SK-N-SH (cell line): ENCODE measurements at regions not wholly inside any gene's neighbourhood (a gene's known extent, or its start where the extent isn't known, plus 50 kb on each side); places are given as distances from the start of the nearest gene placed in this dataset.

Experiments
- CTCF ChIA-PET: fragments of 300-600, 350-600 bp; formaldehyde crosslinking; extraction: SDS; loops from one replicate; lab custom pipeline; 2021; lab: Yijun Ruan, JAX
- POLR2A ChIA-PET: fragments of 350-600 bp; sonication (Branson Sonifier 250); formaldehyde crosslinking; extraction: SDS; loops from one replicate; lab custom pipeline; 2020; ENCODE audit warnings: antibody characterized with exemption, inconsistent platforms; lab: Yijun Ruan, JAX
- DNase-seq: peaks from one replicate; pipeline ENCODE4 v3.0.0; 2012
- H2AFZ ChIP-seq: fragments of 200-600 bp; sonication (generic); 2 replicates; pipeline ENCODE4 v1.8.1; 2016; ENCODE audit warnings: antibody characterized with exemption, mild to moderate bottlenecking, low read depth
- H3F3A ChIP-seq: fragments of 200-600 bp; sonication (generic); replicated peaks from 2 replicates; pipeline ENCODE3; 2016; ENCODE audit warnings: antibody characterized with exemption, mild to moderate bottlenecking; ENCODE audit not compliant: insufficient read depth
- H3K27ac ChIP-seq, 2 experiments: fragments of 200-500 bp in 1 of 2; fragments of 200-600 bp in 1 of 2; sonication (Bioruptor generic) in 1 of 2; sonication (generic), shearing (Covaris generic) in 1 of 2; 2 replicates each; pipeline versions ENCODE4 v1.5.1 to v1.6.1; 2014 to 2016; ENCODE audit warnings: low read depth in 2 of 2, inconsistent platforms in 1 of 2, low read length in 1 of 2, mild to moderate bottlenecking in 1 of 2, mixed read lengths in 1 of 2
- H3K27me3 ChIP-seq: fragments of 200-600 bp; sonication (generic), shearing (Covaris generic); 2 replicates; pipeline ENCODE4 v1.6.1; 2016; ENCODE audit warnings: mixed run types; ENCODE audit not compliant: insufficient read depth
- H3K36me3 ChIP-seq, 2 experiments: fragments of 200-500 bp in 1 of 2; fragments of 200-600 bp in 1 of 2; sonication (Bioruptor generic) in 1 of 2; sonication (generic) in 1 of 2; replicated peaks in 1 of 2; 2 replicates each; pipeline versions ENCODE3 to v1.5.1; 2014 to 2016; ENCODE audit warnings: low read length in 1 of 2, mild to moderate bottlenecking in 1 of 2; ENCODE audit not compliant: insufficient read depth in 2 of 2, control insufficient read depth in 1 of 2
- H3K4me1 ChIP-seq, 2 experiments: fragments of 200-500 bp in 1 of 2; fragments of 200-600 bp in 1 of 2; sonication (Bioruptor generic) in 1 of 2; sonication (generic), shearing (Covaris generic) in 1 of 2; 2 replicates each; pipeline versions ENCODE4 v1.5.1 to v1.6.1; 2014 to 2016; ENCODE audit warnings: low read depth in 1 of 2, low read length in 1 of 2, mixed run types in 1 of 2; ENCODE audit not compliant: insufficient read depth in 2 of 2, control insufficient read depth in 1 of 2
- H3K4me2 ChIP-seq: fragments of 200-600 bp; sonication (generic), shearing (Covaris generic); 2 replicates; pipeline ENCODE4 v1.6.1; 2017; ENCODE audit warnings: mixed run types
- H3K4me3 ChIP-seq, 2 experiments: fragments of 200-500 bp in 1 of 2; fragments of 200-600 bp in 1 of 2; sonication (Bioruptor generic) in 1 of 2; sonication (generic), shearing (Covaris generic) in 1 of 2; 2 replicates each; pipeline versions ENCODE4 v1.5.1 to v1.8.1; 2014 to 2016; ENCODE audit warnings: low read depth in 2 of 2, inconsistent platforms in 1 of 2, low read length in 1 of 2, mild to moderate bottlenecking in 1 of 2, mixed read lengths in 1 of 2, moderate library complexity in 1 of 2
- H3K79me2 ChIP-seq: fragments of 200-600 bp; sonication (generic); 2 replicates; pipeline ENCODE4 v1.8.1; 2017; ENCODE audit warnings: mild to moderate bottlenecking; ENCODE audit not compliant: insufficient read depth
- H3K9ac ChIP-seq: fragments of 200-600 bp; sonication (generic); 2 replicates; pipeline ENCODE4 v1.6.1; 2017; ENCODE audit warnings: mixed run types
- H3K9me2 ChIP-seq: fragments of 200-600 bp; sonication (generic); 2 replicates; pipeline ENCODE4 v1.6.1; 2017; ENCODE audit warnings: mixed run types
- H3K9me3 ChIP-seq: fragments of 200-600 bp; sonication (generic); 2 replicates; pipeline ENCODE4 v1.6.1; 2017; ENCODE audit warnings: mixed run types, mild to moderate bottlenecking, moderate library complexity
- H4K20me1 ChIP-seq: fragments of 200-600 bp; sonication (generic); 2 replicates; pipeline ENCODE4 v1.6.1; 2017; ENCODE audit warnings: mild to moderate bottlenecking, mixed run types; ENCODE audit not compliant: insufficient read depth
- FOSL2 ChIP-seq: IDR thresholded peaks from 2 replicates; pipeline ENCODE4 v1.4.0; 2012; ENCODE audit warnings: low read depth, mild to moderate bottlenecking, moderate library complexity, borderline replicate concordance
- FOXJ3 ChIP-seq: sonication (generic); formaldehyde crosslinking; IDR thresholded peaks from 2 replicates; pipeline ENCODE4 v1.5.1; 2020; ENCODE audit warnings: mild to moderate bottlenecking, missing genetic modification reagents
- FOXM1 ChIP-seq: IDR thresholded peaks from 2 replicates; pipeline ENCODE4 v1.4.0; 2012; ENCODE audit warnings: low read depth, mild to moderate bottlenecking
- GABPA ChIP-seq: IDR thresholded peaks from 2 replicates; pipeline ENCODE4 v1.4.0; 2012; ENCODE audit warnings: low read depth, mild to moderate bottlenecking
- GATA2 ChIP-seq: sonication (generic); formaldehyde crosslinking; IDR thresholded peaks from 2 replicates; pipeline ENCODE4 v1.5.0; 2020; ENCODE audit warnings: mild to moderate bottlenecking, missing genetic modification reagents
- JUND ChIP-seq: IDR thresholded peaks from 2 replicates; pipeline ENCODE4 v1.4.0; 2012
- MAX ChIP-seq: IDR thresholded peaks from 2 replicates; pipeline ENCODE4 v1.4.0; 2012; ENCODE audit warnings: low read depth
- MEF2A ChIP-seq: IDR thresholded peaks from 2 replicates; pipeline ENCODE4 v1.4.0; 2012; ENCODE audit warnings: low read depth, borderline replicate concordance
- MXI1 ChIP-seq: IDR thresholded peaks from 2 replicates; pipeline ENCODE4 v1.6.1; 2012; ENCODE audit warnings: mild to moderate bottlenecking, low read depth, low read length, improper control_type of control experiment
- NRF1 ChIP-seq: IDR thresholded peaks from 2 replicates; pipeline ENCODE4 v1.6.1; 2012; ENCODE audit warnings: low read depth, mild to moderate bottlenecking, low read length
- RAD21 ChIP-seq: IDR thresholded peaks from 2 replicates; pipeline ENCODE4 v1.6.1; 2012; ENCODE audit warnings: mild to moderate bottlenecking, low read length
- REST ChIP-seq: IDR thresholded peaks from 2 replicates; pipeline ENCODE4 v1.6.1; 2012; ENCODE audit warnings: mild to moderate bottlenecking, low read depth, low read length, moderate library complexity
- TAF1 ChIP-seq: IDR thresholded peaks from 2 replicates; pipeline ENCODE4 v1.6.1; 2012; ENCODE audit warnings: low read depth, mild to moderate bottlenecking, low read length, moderate library complexity, borderline replicate concordance
- WGBS: methylation state at CpG from one replicate; pipeline ENCODE4 v1.1.6; 2017; ENCODE audit warnings: low lambda C conversion rate; 5-methylcytosine and 5-hydroxymethylcytosine counted together
- TF ChIP-seq, protein P1 (sequence below): fragments of 200-600 bp; sonication (generic); IDR thresholded peaks from 2 replicates; pipeline ENCODE4 v1.6.1; 2017; ENCODE audit warnings: antibody characterized with exemption, mild to moderate bottlenecking, moderate library complexity
- TF ChIP-seq, protein P2 (sequence below): IDR thresholded peaks from 2 replicates; pipeline ENCODE4; 2012

DNA sequence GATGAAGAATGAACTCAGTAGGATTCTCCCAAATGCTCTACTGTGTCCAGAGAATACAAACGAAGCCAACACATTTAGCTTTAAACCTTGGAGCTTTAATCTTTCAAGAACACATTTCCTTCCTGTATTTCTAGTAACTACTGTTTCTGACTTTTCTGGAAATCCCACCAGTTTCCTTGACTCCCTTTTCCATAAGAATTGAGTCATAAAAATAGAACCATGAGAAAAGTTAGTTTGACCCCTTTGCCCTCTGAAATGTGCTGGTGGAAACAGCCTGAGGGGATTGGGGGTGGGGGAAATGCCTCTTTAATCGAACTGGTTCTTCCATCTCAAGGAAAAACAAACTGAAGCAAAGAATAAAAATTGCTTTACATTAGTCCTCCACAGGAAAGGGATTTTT lies 123.9 kb downstream of the TMEM17 start:
- H3K79me2 ChIP-seq = no peaks in the 10 kb centered on the region
- H3K27ac ChIP-seq = no peak overlapping the region
- no peak overlapping the region for H3K4me3 ChIP-seq
- H3K36me3 ChIP-seq = no peaks in the 10 kb centered on the region
- H3K9me3 ChIP-seq = no peaks in the 10 kb centered on the region
- no peak overlapping the region for H2AFZ ChIP-seq
- H3K4me2 ChIP-seq = no peak overlapping the region
- DNase-seq = no peak
- TF ChIP-seq FOSL2 (no peak), TAF1 (no peak), MXI1 (no peak), GABPA (no peak), NRF1 (no peak), RAD21 (no peak), FOXM1 (no peak), REST (no peak), GATA2 (CRISPR knock-in tag) (no peak), FOXJ3 (no peak)
- TF ChIP-seq, protein P1, sequence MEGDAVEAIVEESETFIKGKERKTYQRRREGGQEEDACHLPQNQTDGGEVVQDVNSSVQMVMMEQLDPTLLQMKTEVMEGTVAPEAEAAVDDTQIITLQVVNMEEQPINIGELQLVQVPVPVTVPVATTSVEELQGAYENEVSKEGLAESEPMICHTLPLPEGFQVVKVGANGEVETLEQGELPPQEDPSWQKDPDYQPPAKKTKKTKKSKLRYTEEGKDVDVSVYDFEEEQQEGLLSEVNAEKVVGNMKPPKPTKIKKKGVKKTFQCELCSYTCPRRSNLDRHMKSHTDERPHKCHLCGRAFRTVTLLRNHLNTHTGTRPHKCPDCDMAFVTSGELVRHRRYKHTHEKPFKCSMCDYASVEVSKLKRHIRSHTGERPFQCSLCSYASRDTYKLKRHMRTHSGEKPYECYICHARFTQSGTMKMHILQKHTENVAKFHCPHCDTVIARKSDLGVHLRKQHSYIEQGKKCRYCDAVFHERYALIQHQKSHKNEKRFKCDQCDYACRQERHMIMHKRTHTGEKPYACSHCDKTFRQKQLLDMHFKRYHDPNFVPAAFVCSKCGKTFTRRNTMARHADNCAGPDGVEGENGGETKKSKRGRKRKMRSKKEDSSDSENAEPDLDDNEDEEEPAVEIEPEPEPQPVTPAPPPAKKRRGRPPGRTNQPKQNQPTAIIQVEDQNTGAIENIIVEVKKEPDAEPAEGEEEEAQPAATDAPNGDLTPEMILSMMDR = no peak
- H3K9me2 ChIP-seq = no peaks in the 10 kb centered on the region
- WGBS = 10% methylated on average over 2 of the region's 2 CpGs
- H4K20me1 ChIP-seq = no peaks in the 10 kb centered on the region
- ChIA-PET CTCF (interaction anchor here (0.7 kb wide), 1 partner anchor 60 kb away, joined by 3 read pairs; no protein-coding TSS in a partner anchor), POLR2A (no interaction called here)
- no peak overlapping the region for H3K9ac ChIP-seq
- no peaks in the 10 kb centered on the region for H3K27me3 ChIP-seq
- H3F3A ChIP-seq = no peaks in the 10 kb centered on the region
- H3K4me1 ChIP-seq = no peaks in the 10 kb centered on the region

GRCh38 chr2:62381656-62382055 lies 124.3 kb downstream of the TMEM17 start:
- Histone ChIP-seq H3K9me3 (no peaks in the 10 kb centered on the region), H3K4me2 (no peak overlapping the region), H4K20me1 (no peaks in the 10 kb centered on the region), H3K9me2 (no peaks in the 10 kb centered on the region), H3K27ac (no peak overlapping the region), H3K9ac (no peak overlapping the region), H3K27me3 (no peaks in the 10 kb centered on the region), H3K36me3 (no peaks in the 10 kb centered on the region), H3K4me1 (no peaks in the 10 kb centered on the region), H3K4me3 (no peak overlapping the region), H3K79me2 (no peaks in the 10 kb centered on the region), H3F3A (no peaks in the 10 kb centered on the region), H2AFZ (no peak overlapping the region)
- WGBS = 50% methylated on average over 1 of the region's 1 CpG
- ChIA-PET POLR2A (no interaction called here), CTCF (interaction anchor here (0.7 kb wide), 1 partner anchor 60 kb away, joined by 3 read pairs; no protein-coding TSS in a partner anchor)
- DNase-seq = no peak
- TF ChIP-seq MAX (no peak), FOXM1 (no peak), MXI1 (no peak), REST (no peak), MEF2A (no peak), JUND (no peak)
- TF ChIP-seq, protein P1 = no peak
- TF ChIP-seq, protein P2, sequence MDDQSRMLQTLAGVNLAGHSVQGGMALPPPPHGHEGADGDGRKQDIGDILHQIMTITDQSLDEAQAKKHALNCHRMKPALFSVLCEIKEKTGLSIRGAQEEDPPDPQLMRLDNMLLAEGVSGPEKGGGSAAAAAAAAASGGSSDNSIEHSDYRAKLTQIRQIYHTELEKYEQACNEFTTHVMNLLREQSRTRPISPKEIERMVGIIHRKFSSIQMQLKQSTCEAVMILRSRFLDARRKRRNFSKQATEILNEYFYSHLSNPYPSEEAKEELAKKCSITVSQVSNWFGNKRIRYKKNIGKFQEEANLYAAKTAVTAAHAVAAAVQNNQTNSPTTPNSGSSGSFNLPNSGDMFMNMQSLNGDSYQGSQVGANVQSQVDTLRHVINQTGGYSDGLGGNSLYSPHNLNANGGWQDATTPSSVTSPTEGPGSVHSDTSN = no peak
